HepG2 (cell line): ENCODE measurements at regions not wholly inside any gene's neighbourhood (a gene's known extent, or its start where the extent isn't known, plus 50 kb on each side); places are given as distances from the start of the nearest gene placed in this dataset.

Experiments
- ATAC-seq: fragments of 200-7000 bp; cut with Tn5 transposase; 3 replicates; pipeline ENCODE4 v1.9.1; 2020; ENCODE audit warnings: mild to moderate bottlenecking, moderate library complexity
- BruUV-seq: library from RNA; stranded (reverse); fragments of 400-500 nt; replicated peaks from 2 replicates; lab custom pipeline; 2021; lab: Mats Ljungman, UMichigan
- CTCF ChIA-PET: fragments of 300-600 bp; formaldehyde crosslinking; extraction: SDS; loops from one replicate; lab custom pipeline; 2021; ENCODE audit warnings: low total read pairs, inconsistent platforms, low intra/inter-chr PET ratio; lab: Yijun Ruan, JAX
- POLR2A ChIA-PET: fragments of 350-600 bp; sonication (Branson Sonifier 250); formaldehyde crosslinking; loops from one replicate; lab custom pipeline; 2020; ENCODE audit warnings: antibody characterized with exemption, inconsistent platforms; lab: Yijun Ruan, JAX
- DNase-seq: peaks from one replicate; pipeline ENCODE4 v3.0.0-alpha.2; 2015; ENCODE audit warnings: low spot score
- FAIRE-seq: peaks from 3 replicates; lab custom pipeline; 2011; peaks lifted over from hg19 to GRCh38; lab: Jason Lieb, UNC
- H2AFZ ChIP-seq: one replicate; pipeline ENCODE4 v1.6.1; 2011; ENCODE audit warnings: low read length, inconsistent platforms
- H3K27ac ChIP-seq: fragments of 300-600 bp; 3 replicates; pipeline ENCODE4 v1.8.0; 2011; ENCODE audit warnings: mixed run types, mild to moderate bottlenecking, mixed read lengths, low read length, inconsistent platforms; ENCODE audit not compliant: insufficient read depth; ENCODE audit errors: extremely low read length
- H3K27me3 ChIP-seq, 2 experiments: fragments of 200-600 bp in 1 of 2; 2 replicates in 1 of 2; 3 replicates in 1 of 2; pipeline versions ENCODE4 v1.6.0 to v1.8.0; 2011; ENCODE audit warnings: low read length in 2 of 2, mild to moderate bottlenecking in 2 of 2, moderate library complexity in 2 of 2, inconsistent platforms in 1 of 2; ENCODE audit not compliant: insufficient read depth in 2 of 2, control insufficient read depth in 1 of 2
- H3K36me3 ChIP-seq, 2 experiments: fragments of 200-600 bp in 1 of 2; replicated peaks in 1 of 2; 2 replicates in 1 of 2; 3 replicates in 1 of 2; pipeline versions ENCODE4 v1.5.1 to v1.8.0; 2011; ENCODE audit warnings: low read length in 2 of 2, inconsistent platforms in 1 of 2; ENCODE audit not compliant: insufficient read depth in 2 of 2, control insufficient read depth in 1 of 2
- H3K4me1 ChIP-seq: 2 replicates; pipeline ENCODE4 v1.5.1; 2012; ENCODE audit warnings: low read length, inconsistent platforms; ENCODE audit not compliant: insufficient read depth
- H3K4me2 ChIP-seq: 2 replicates; pipeline ENCODE4 v1.6.0; 2011; ENCODE audit warnings: low read depth, low read length, inconsistent platforms
- H3K4me3 ChIP-seq, 3 experiments: fragments of 200-600 bp in 1 of 3; sonication (generic), shearing (Covaris generic) in 1 of 3; replicated peaks in 1 of 3; 2 replicates each; pipeline ENCODE4 v1.5.1; 2011 to 2016; ENCODE audit warnings: low read length in 3 of 3, inconsistent platforms in 2 of 3, low read depth in 2 of 3, mild to moderate bottlenecking in 2 of 3, control low read depth in 1 of 3, mixed read lengths in 1 of 3; ENCODE audit not compliant: insufficient read depth in 1 of 3
- H3K79me2 ChIP-seq: one replicate; pipeline ENCODE4 v1.6.1; 2011; ENCODE audit warnings: low read length, inconsistent platforms; ENCODE audit not compliant: insufficient read depth
- H3K9ac ChIP-seq: 2 replicates; pipeline ENCODE4 v1.6.0; 2011; ENCODE audit warnings: mild to moderate bottlenecking, low read depth, low read length, inconsistent platforms; ENCODE audit not compliant: insufficient read depth
- H3K9me3 ChIP-seq: 2 replicates; pipeline ENCODE4 v1.5.1; 2012; ENCODE audit warnings: mild to moderate bottlenecking, low read length
- H4K20me1 ChIP-seq: 2 replicates; pipeline ENCODE4 v1.6.0; 2011; ENCODE audit warnings: inconsistent platforms, mild to moderate bottlenecking, low read length, moderate library complexity; ENCODE audit not compliant: insufficient read depth
- CEBPG ChIP-seq: IDR thresholded peaks from 2 replicates; pipeline ENCODE4 v1.6.1; 2016
- FOXO1 ChIP-seq: sonication (generic); formaldehyde crosslinking; IDR thresholded peaks from 2 replicates; pipeline ENCODE4 v1.4.0; 2020; ENCODE audit warnings: missing genetic modification reagents
- HIC2 ChIP-seq: sonication (generic); formaldehyde crosslinking; IDR thresholded peaks from 2 replicates; pipeline ENCODE4 v1.9.0; 2022; ENCODE audit warnings: low read depth, missing genetic modification reagents
- JDP2 ChIP-seq: sonication (generic); formaldehyde crosslinking; IDR thresholded peaks from 2 replicates; pipeline ENCODE4 v1.8.1; 2022; ENCODE audit warnings: missing genetic modification reagents, borderline replicate concordance
- MED8 ChIP-seq: sonication (generic); formaldehyde crosslinking; IDR thresholded peaks from 2 replicates; pipeline ENCODE4 v1.8.1; 2023; ENCODE audit warnings: mild to moderate bottlenecking, missing genetic modification reagents; ENCODE audit not compliant: insufficient replicate concordance
- NFIC ChIP-seq: IDR thresholded peaks from 2 replicates; pipeline ENCODE4 v1.6.1; 2012; ENCODE audit warnings: mild to moderate bottlenecking, low read length, inconsistent platforms
- PREB ChIP-seq: sonication (generic); formaldehyde crosslinking; IDR thresholded peaks from 2 replicates; pipeline ENCODE4 v1.4.0; 2020; ENCODE audit warnings: missing genetic modification reagents
- SALL1 ChIP-seq: sonication (generic); formaldehyde crosslinking; IDR thresholded peaks from 2 replicates; pipeline ENCODE4 v1.8.0; 2022; ENCODE audit warnings: mild to moderate bottlenecking, missing genetic modification reagents
- YEATS2 ChIP-seq: sonication (generic); formaldehyde crosslinking; IDR thresholded peaks from 2 replicates; pipeline ENCODE4 v1.4.0; 2020; ENCODE audit warnings: missing genetic modification reagents, borderline replicate concordance
- ZNF468 ChIP-seq: sonication (generic); formaldehyde crosslinking; IDR thresholded peaks from 2 replicates; pipeline ENCODE4 v1.8.0; 2022; ENCODE audit warnings: mild to moderate bottlenecking, moderate library complexity, missing genetic modification reagents
- ZNF576 ChIP-seq: sonication (generic); formaldehyde crosslinking; IDR thresholded peaks from 2 replicates; pipeline ENCODE4 v1.4.0; 2020; ENCODE audit warnings: mild to moderate bottlenecking, missing genetic modification reagents
- ZNF772 ChIP-seq: sonication (generic); formaldehyde crosslinking; IDR thresholded peaks from 2 replicates; pipeline ENCODE4 v1.5.0; 2020; ENCODE audit warnings: mild to moderate bottlenecking, missing genetic modification reagents
- ZSCAN12 ChIP-seq: sonication (generic); formaldehyde crosslinking; IDR thresholded peaks from 2 replicates; pipeline ENCODE4 v1.9.0; 2021; ENCODE audit warnings: mild to moderate bottlenecking, missing genetic modification reagents
- WGBS: methylation state at CpG from one replicate; pipeline ENCODE4 v1.1.6; 2017; ENCODE audit warnings: low lambda C conversion rate; 5-methylcytosine and 5-hydroxymethylcytosine counted together
- in situ Hi-C: cut with HindIII; loops from 2 replicates; pipeline ENCODE4 v1.10.0; 2017; ENCODE audit warnings: low pct_unique_long_range_greater_than_20kb; ENCODE audit not compliant: extremely low pct_ligation_motif_present
- intact Hi-C: fragments of 100-400 bp; cut with micrococcal nuclease; formaldehyde crosslinking; loops from one replicate; pipeline ENCODE4 v1.10.0; 2022; ENCODE audit not compliant: unreplicated experiment

GRCh38 chr16:35793601-35794000, 2334.2 kb downstream of the TP53TG3F start:
- BruUV-seq: no TSS peak
- Histone ChIP-seq H3K27ac (no peak overlapping the region), H3K4me3 (no peak overlapping the region), H4K20me1 (no peaks in the 10 kb centered on the region), H3K79me2 (no peaks in the 10 kb centered on the region), H3K27me3 (no peaks in the 10 kb centered on the region), H3K9ac (no peak overlapping the region), H3K9me3 (peaks cover 99% of the 10 kb centered on the region), H3K4me1 (no peaks in the 10 kb centered on the region), H2AFZ (no peak overlapping the region), H3K36me3 (no peaks in the 10 kb centered on the region), H3K4me2 (no peak overlapping the region)
- CTCF ChIA-PET: no interaction called here
- WGBS: 0% methylated on average over 3 of the region's 3 CpGs
- in situ Hi-C loops (loop anchor here (25.0 kb wide), 1 partner anchor 106 kb away; no protein-coding TSS in a partner anchor), intact Hi-C loops (no loop called here)
- DNase-seq (no peak), ATAC-seq (no peak), FAIRE-seq (no peak)
- POLR2A ChIA-PET: no interaction called here
- TF ChIP-seq CEBPG (CRISPR knock-in tag): no peak
- no peak for TF ChIP-seq ZSCAN12 (CRISPR knock-in tag)
- TF ChIP-seq NFIC: no peak
- TF ChIP-seq ZNF468: no peak
- no peak for TF ChIP-seq HIC2 (CRISPR knock-in tag)
- no peak for TF ChIP-seq MED8 (CRISPR knock-in tag)
- TF ChIP-seq SALL1 (CRISPR knock-in tag): no peak
- no peak for TF ChIP-seq PREB (CRISPR knock-in tag)
- no peak for TF ChIP-seq ZNF576 (CRISPR knock-in tag)
- no peak for TF ChIP-seq YEATS2 (CRISPR knock-in tag)
- no peak for TF ChIP-seq ZNF772 (CRISPR knock-in tag)
- TF ChIP-seq FOXO1 (CRISPR knock-in tag): no peak
- TF ChIP-seq JDP2 (CRISPR knock-in tag): no peak
